Astrocyte of the spinal cord (primary cell): ENCODE measurements at regions not wholly inside any gene's neighbourhood (a gene's known extent, or its start where the extent isn't known, plus 50 kb on each side); places are given as distances from the start of the nearest gene placed in this dataset.
"Not testable (repeated sequence)": the region's sequence is repeated elsewhere in the genome, so short reads cannot be mapped to it uniquely, and the experiment has no call there.

Experiments
- DNase-seq: peaks from one replicate; pipeline ENCODE4 v3.0.0; 2011; ENCODE audit warnings: low read depth, low spot score
- H3K4me3 ChIP-seq: 2 replicates; pipeline ENCODE4 v1.5.1; 2011; ENCODE audit warnings: low read depth, mild to moderate bottlenecking, low read length, moderate library complexity
- in situ Hi-C: cut with HindIII; loops from 2 replicates; pipeline ENCODE4 v1.10.0; 2017; ENCODE audit warnings: low sequenced_read_pairs
- TF ChIP-seq, protein P1 (sequence below): IDR thresholded peaks from 2 replicates; pipeline ENCODE4 v1.5.1; 2012; ENCODE audit warnings: low read depth, mild to moderate bottlenecking, low read length, inconsistent platforms

DNA sequence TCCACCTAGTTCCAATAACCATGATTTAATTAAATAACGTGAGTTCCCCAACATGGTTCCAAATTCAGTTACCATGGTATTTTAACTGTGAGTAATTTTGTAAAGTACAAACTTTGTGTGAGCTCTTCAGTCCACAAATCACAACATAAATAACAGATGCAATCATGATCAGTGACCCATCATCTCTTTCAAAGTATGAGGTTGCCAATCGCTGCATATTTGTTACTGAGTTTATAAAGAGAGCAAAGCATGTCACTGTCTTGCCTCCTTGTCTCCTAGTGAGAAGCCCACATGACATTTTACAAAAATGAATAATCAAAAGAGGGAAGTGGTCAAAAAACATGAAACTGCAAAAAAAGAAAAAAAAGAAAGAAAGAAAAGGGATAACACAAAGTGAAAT, 69.1 kb upstream of the PDSS1 start:
- DNase-seq = no peak
- in situ Hi-C loops = no loop called here
- TF ChIP-seq, protein P1, sequence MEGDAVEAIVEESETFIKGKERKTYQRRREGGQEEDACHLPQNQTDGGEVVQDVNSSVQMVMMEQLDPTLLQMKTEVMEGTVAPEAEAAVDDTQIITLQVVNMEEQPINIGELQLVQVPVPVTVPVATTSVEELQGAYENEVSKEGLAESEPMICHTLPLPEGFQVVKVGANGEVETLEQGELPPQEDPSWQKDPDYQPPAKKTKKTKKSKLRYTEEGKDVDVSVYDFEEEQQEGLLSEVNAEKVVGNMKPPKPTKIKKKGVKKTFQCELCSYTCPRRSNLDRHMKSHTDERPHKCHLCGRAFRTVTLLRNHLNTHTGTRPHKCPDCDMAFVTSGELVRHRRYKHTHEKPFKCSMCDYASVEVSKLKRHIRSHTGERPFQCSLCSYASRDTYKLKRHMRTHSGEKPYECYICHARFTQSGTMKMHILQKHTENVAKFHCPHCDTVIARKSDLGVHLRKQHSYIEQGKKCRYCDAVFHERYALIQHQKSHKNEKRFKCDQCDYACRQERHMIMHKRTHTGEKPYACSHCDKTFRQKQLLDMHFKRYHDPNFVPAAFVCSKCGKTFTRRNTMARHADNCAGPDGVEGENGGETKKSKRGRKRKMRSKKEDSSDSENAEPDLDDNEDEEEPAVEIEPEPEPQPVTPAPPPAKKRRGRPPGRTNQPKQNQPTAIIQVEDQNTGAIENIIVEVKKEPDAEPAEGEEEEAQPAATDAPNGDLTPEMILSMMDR = no peak
- H3K4me3 ChIP-seq = no peak overlapping the region

DNA sequence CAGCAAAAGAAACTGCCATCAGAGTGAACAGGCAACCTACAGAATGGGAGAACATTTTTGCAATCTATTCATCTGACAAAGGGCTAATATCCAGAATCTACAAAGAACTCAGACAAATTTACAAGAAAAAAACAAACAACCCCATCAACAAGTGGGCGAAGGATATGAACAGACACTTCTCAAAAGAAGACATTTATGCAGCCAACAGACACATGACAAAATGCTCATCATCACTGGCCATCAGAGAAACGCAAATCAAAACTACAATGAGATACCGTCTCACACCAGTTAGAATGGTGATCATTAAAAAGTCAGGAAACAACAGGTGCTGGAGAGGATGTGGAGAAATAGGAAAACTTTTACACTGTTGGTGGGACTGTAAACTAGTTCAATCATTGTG, 65.3 kb upstream of the PDSS1 start:
- H3K4me3 ChIP-seq, in situ Hi-C loops, DNase-seq: not testable (repeated sequence)

DNA sequence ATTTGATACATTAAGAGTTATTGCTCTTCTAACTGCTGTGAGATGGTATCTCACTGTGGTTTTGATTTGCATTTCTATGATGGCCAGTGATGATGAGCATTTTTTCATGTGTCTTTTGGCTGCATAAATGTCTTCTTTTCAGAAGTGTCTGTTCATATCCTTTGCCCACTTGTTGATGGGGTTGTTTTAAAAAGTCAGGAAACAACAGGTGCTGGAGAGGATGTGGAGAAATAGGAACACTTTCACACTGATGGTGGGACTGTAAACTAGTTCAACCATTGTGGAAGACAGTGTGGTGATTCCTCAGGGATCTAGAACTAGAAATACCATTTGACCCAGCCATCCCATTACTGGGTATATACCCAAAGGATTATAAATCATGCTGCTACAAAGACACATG, 63.4 kb upstream of the PDSS1 start:
- H3K4me3 ChIP-seq, DNase-seq, in situ Hi-C loops: not testable (repeated sequence)

DNA sequence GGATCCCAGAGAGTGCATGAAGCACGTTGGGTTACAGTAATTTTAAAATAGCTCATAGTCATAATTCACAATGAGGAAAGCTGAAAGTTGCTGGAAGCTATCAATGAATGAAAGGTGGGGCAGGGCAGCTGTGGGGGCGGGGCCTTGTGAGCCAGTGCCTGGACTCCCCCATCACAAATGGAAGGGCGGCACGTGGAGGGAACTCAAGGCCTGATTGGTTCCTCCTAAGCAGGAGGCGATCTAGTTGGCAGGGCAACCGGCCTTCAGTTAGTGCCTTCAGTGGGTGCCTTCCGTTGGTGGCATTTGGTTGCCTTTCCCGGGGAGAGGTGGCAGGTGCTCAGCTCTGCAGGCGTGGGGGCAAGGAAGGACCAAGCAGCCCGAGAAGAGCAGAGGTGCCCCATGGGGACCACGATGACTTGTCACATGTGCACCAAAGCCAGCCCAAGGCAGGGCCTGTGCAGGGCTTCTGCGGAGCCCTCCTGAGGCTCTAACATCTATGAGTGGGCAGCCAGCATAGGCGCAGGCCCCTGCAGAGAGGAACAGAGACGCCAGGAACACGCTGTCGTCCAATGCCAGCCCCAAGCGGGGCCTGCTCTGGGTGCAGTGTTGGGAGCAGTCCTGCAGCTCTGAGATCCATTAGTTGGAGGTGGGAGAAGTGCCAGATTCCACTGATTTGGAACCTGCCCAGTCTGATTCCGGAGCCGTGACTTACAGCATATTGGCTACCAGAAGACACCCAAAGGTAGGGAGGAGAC, 59.8 kb upstream of the PDSS1 start:
- TF ChIP-seq, protein P1 = no peak
- in situ Hi-C loops = no loop called here
- no peak overlapping the region for H3K4me3 ChIP-seq
- DNase-seq = no peak

DNA sequence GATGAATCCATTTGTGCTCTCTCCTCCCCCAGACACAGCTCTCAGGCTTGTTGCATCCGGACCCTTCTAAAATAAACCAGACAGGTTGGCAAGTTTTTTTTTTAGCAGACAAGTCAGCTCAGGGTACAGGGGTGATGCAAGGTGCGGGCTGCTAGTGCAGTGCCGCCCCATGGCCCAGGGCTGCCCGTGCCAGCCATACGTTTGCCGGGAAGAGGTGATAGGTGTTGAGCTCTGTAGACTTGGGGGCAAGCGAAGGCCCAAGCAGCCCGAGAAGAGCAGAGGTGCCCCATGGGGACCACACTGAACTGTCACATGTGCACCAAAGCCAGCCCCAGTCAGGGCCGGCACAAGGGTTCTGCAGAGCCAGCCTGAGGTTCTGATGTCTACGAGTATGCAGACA, 57.1 kb upstream of the PDSS1 start:
- no peak for DNase-seq
- in situ Hi-C loops = no loop called here
- TF ChIP-seq, protein P1 = no peak
- no peak overlapping the region for H3K4me3 ChIP-seq

DNA sequence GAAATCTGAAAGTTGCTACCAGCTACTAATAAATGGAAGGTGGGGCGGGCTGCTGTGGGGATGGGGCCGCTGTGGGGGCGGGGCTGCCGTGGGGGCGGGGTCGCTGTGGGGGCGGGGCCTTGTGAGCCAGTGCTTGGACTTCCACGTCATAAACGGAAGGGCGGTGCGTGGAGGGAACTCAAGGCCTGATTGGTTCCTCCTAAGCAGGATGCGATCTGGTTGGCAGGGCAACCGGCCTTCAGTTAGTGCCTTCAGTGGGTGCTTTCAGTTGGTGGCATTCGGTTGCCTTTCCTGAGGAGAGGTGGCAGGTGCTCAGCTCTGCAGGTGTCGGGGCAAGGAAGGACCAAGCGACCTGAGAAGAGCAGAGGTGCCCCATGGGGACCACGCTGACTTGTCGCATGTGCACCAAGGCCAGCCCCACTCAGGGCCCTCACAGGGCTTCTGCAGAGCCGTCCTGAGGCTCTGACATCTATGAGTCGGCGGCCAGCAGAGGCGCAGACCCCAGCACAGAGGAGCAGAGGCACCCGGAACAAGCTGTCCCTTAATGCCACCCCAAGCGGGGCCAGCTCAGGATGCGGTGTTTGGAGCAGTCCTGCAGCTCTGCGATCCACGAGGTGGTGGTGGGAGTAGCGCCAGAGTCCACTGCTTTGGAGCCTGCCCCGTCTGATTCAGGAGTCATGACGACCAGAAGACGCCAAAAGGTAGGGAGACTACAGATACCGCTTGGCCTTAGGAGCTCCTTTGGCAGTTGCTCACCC, 54.4 kb upstream of the PDSS1 start:
- TF ChIP-seq, protein P1 = no peak
- in situ Hi-C loops = no loop called here
- no peak overlapping the region for H3K4me3 ChIP-seq
- DNase-seq = no peak

DNA sequence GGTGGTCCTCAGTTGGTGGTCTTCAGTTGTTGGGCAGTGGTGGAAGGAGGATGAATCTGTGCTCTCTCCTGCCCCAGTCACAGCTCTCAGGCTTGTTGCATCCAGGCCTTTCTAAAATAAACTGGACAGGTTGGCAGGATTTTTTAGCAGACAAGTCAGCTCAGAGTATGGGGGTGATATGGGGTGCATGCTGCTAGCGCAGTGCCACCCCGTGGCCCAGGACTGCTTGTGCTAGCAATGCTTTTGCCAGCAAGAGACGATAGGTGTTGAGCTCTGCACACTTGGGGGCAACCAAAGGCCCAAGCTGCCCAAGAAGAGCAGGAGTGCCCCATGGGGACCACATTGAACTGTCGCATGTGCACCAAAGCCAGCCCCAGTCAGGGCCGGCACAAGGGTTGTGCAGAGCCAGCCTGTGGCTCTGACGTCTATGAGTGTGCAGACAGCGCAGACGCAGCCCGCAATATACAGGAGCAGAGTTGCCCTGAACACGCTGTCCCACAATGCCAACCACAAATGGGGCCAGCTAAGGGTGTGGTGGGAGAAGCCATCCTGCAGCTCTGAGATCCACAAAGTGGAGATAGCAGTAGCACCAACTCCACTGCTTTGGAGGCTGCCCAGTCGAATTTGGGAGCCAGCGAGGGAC, 49.8 kb upstream of the PDSS1 start:
- H3K4me3 ChIP-seq = no peak overlapping the region
- DNase-seq = no peak
- TF ChIP-seq, protein P1 = no peak
- in situ Hi-C loops = no loop called here
